NB4 (cell line): ENCODE measurements at regions not wholly inside any gene's neighbourhood (a gene's known extent, or its start where the extent isn't known, plus 50 kb on each side); places are given as distances from the start of the nearest gene placed in this dataset.

Experiments
- DNase-seq: peaks from one replicate; pipeline ENCODE4 v3.0.0; 2010; ENCODE audit warnings: low read depth
- H3K4me3 ChIP-seq: one replicate; pipeline ENCODE4 v1.5.1; 2011; ENCODE audit warnings: mild to moderate bottlenecking, low read depth, low read length, moderate library complexity
- CTCF ChIP-seq: IDR thresholded peaks from one replicate; pipeline ENCODE4 v1.5.1; 2012; ENCODE audit warnings: low read depth, low read length
- MAX ChIP-seq: IDR thresholded peaks from 2 replicates; pipeline ENCODE4 v1.6.1; 2011; ENCODE audit warnings: low read depth, low read length
- MYC ChIP-seq: IDR thresholded peaks from 2 replicates; pipeline ENCODE4 v1.6.1; 2011; ENCODE audit warnings: low read depth, low read length
- POLR2A ChIP-seq: IDR thresholded peaks from 2 replicates; pipeline ENCODE4 v1.6.1; 2011; ENCODE audit warnings: mild to moderate bottlenecking; ENCODE audit not compliant: insufficient read length; ENCODE audit errors: extremely low read depth

GRCh38 chr4:187565416-187565815, 430.2 kb upstream of the ZFP42 start:
- H3K4me3 ChIP-seq = no peak overlapping the region
- TF ChIP-seq MAX = no peak
- TF ChIP-seq CTCF = no peak
- no peak for TF ChIP-seq POLR2A
- TF ChIP-seq MYC = no peak
- no peak for DNase-seq

- H3K4me3 ChIP-seq = no peak overlapping the region
- DNase-seq = no peak
- no peak for TF ChIP-seq POLR2A
- TF ChIP-seq MYC = no peak
- TF ChIP-seq CTCF = no peak
- no peak for TF ChIP-seq MAX
These were observed 425.7 kb upstream of the ZFP42 start for GRCh38 chr4:187569871-187570270.

GRCh38 chr4:187575706-187576105, 419.9 kb upstream of the ZFP42 start:
- DNase-seq = no peak
- H3K4me3 ChIP-seq = no peak overlapping the region
- no peak for TF ChIP-seq MAX
- TF ChIP-seq MYC = no peak
- TF ChIP-seq CTCF = no peak
- no peak for TF ChIP-seq POLR2A

GRCh38 chr4:187576751-187577150, 418.8 kb upstream of the ZFP42 start:
- H3K4me3 ChIP-seq = no peak overlapping the region
- DNase-seq = no peak
- no peak for TF ChIP-seq MYC
- no peak for TF ChIP-seq POLR2A
- TF ChIP-seq CTCF = no peak
- TF ChIP-seq MAX = no peak

GRCh38 chr4:187577941-187578480, 417.6 kb upstream of the ZFP42 start:
- no peak for DNase-seq
- H3K4me3 ChIP-seq = no peak overlapping the region

More at GRCh38 chr4:187577941-187578480, 417.6 kb upstream of the ZFP42 start:
- TF ChIP-seq CTCF = no peak
